Duodenal mucosa (tissue), 2 donors: ENCODE measurements at regions not wholly inside any gene's neighbourhood (a gene's known extent, or its start where the extent isn't known, plus 50 kb on each side); places are given as distances from the start of the nearest gene placed in this dataset.

Experiments
- H3K27ac ChIP-seq: one replicate; pipeline ENCODE4 v1.7.0; 2013; ENCODE audit warnings: low read depth, low read length
- H3K27me3 ChIP-seq, 2 donors: one replicate each; pipeline ENCODE4 v1.7.0; 2013; ENCODE audit warnings: low read length in 2 of 2, control low read depth in 1 of 2; ENCODE audit not compliant: insufficient read depth in 2 of 2, control insufficient read depth in 1 of 2
- H3K36me3 ChIP-seq, 2 donors: one replicate each; pipeline ENCODE4 v1.7.0; 2013; ENCODE audit warnings: low read length in 2 of 2, control low read depth in 1 of 2; ENCODE audit not compliant: insufficient read depth in 2 of 2, control insufficient read depth in 1 of 2
- H3K4me1 ChIP-seq, 2 donors: one replicate each; pipeline ENCODE4 v1.7.0; 2013; ENCODE audit warnings: low read length in 2 of 2, control low read depth in 1 of 2; ENCODE audit not compliant: insufficient read depth in 2 of 2, control insufficient read depth in 1 of 2
- H3K4me3 ChIP-seq, 2 donors: one replicate each; pipeline ENCODE4 v1.7.0; 2013; ENCODE audit warnings: low read length in 2 of 2, low read depth in 1 of 2
- H3K9ac ChIP-seq, 2 donors: one replicate each; pipeline ENCODE4 v1.7.0; 2013; ENCODE audit warnings: low read length in 2 of 2, low read depth in 1 of 2
- H3K9me3 ChIP-seq, 2 donors: one replicate each; pipeline ENCODE4 v1.7.0; 2013; ENCODE audit warnings: low read length in 2 of 2, control low read depth in 1 of 2; ENCODE audit not compliant: control insufficient read depth in 1 of 2

DNA sequence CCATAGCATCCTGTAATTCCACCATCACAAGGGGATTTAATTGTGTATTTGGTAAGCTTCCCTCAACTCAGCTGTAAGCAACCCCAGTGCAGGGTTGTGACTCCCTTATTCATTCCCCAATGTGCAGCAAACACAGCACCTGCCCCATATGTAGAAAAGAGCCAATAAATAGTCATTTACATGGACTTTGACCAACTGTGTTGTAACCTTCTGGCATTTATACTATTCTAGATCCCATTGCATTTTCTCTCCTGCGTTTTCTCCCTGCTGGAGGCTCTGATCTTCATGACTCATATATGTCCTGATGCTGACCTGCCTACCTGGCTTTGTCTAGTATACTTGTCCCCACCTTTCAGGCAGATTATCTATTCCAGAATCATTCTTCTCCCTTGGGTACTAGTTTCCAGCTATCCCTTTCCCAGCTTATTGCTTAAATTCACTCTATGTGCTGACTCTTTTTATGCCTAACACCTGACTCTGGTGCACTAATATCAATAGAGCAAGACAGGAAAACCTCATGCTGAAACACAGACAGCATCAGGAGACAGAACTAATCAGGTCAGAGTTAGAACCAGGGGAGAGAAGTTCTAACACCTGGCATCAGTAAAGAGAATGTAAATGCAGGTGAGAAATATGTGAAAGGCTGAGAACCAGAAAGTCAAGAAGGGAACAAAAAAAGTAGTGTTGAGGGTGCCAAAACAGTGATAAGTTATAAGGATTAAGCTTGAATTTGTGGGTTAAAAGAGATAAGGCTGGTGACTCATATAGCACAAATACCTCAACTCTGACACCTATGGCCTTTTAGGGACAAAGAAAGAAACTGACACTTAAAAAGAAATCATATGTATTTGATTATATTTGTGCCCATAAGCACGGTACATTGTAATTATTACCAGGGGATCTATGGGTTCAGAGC, 402.7 kb downstream of the IPMK start:
- Histone ChIP-seq H3K4me1 (peaks cover 6 to 16% of the 10 kb centered on the region in 2 donors), H3K27me3 (no peaks in the 10 kb centered on the region), H3K36me3 (no peaks in the 10 kb centered on the region), H3K9me3 (no peaks in the 10 kb centered on the region), H3K27ac (no peak overlapping the region), H3K9ac (no peak overlapping the region), H3K4me3 (no peak overlapping the region)

GRCh38 chr10:57849691-57850357, 417.9 kb downstream of the IPMK start:
- Histone ChIP-seq H3K27me3 (no peaks in the 10 kb centered on the region), H3K9ac (no peak overlapping the region), H3K4me1 (no peaks in the 10 kb centered on the region), H3K4me3 (no peak overlapping the region), H3K36me3 (no peaks in the 10 kb centered on the region), H3K9me3 (no peaks in the 10 kb centered on the region), H3K27ac (no peak overlapping the region)

DNA sequence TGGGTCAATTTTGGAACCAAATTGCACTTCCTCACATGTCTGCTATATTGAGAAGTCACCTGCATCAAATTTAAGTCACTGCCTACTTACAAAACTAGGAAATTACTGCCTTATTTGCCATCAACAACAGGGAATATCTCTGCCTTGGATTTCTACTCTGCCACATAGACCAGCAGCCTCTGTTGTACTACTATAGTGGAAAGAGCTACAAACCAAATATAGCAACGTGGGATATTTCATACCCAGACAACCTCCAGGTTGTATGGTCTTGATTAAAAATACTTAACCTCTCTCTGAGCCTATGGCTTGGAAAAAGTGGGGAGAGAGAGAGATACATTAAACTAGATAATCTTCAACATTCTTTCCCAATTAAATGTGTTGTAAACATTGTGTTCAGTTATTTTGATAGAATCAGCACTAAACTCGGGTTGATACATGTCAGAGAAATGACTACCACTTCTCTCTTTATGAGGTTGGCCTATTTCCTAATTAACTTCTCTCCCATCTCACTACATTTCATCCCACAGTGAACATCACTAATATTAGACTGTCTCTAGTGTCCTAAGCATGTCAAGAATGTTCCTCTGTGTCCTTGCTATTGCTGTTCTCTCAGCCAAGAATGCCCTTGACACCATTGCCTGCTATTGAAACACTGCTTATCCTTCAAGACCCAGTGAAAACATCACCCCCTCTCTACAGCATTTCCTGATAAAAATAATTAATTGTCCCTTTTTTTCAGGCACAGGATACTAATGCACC, 421.2 kb downstream of the IPMK start:
- Histone ChIP-seq H3K4me1 (no peaks in the 10 kb centered on the region), H3K27ac (no peak overlapping the region), H3K4me3 (no peak overlapping the region), H3K27me3 (no peaks in the 10 kb centered on the region), H3K36me3 (no peaks in the 10 kb centered on the region), H3K9me3 (no peaks in the 10 kb centered on the region), H3K9ac (no peak overlapping the region)

GRCh38 chr10:57844387-57844998, 423.2 kb downstream of the IPMK start:
- H3K9me3 ChIP-seq, result no peaks in the 10 kb centered on the region
- H3K4me3 ChIP-seq, result no peak overlapping the region
- no peak overlapping the region for H3K9ac ChIP-seq
- H3K27ac ChIP-seq, result no peak overlapping the region
- no peaks in the 10 kb centered on the region for H3K4me1 ChIP-seq
- H3K36me3 ChIP-seq, result no peaks in the 10 kb centered on the region
- no peaks in the 10 kb centered on the region for H3K27me3 ChIP-seq

- no peaks in the 10 kb centered on the region for H3K36me3 ChIP-seq
- H3K4me3 ChIP-seq, result no peak overlapping the region
- no peak overlapping the region for H3K9ac ChIP-seq
- no peaks in the 10 kb centered on the region for H3K9me3 ChIP-seq
- H3K27me3 ChIP-seq, result no peaks in the 10 kb centered on the region
- no peaks in the 10 kb centered on the region for H3K4me1 ChIP-seq
- no peak overlapping the region for H3K27ac ChIP-seq
Observed at GRCh38 chr10:57830877-57831560, 436.7 kb downstream of the IPMK start.

DNA sequence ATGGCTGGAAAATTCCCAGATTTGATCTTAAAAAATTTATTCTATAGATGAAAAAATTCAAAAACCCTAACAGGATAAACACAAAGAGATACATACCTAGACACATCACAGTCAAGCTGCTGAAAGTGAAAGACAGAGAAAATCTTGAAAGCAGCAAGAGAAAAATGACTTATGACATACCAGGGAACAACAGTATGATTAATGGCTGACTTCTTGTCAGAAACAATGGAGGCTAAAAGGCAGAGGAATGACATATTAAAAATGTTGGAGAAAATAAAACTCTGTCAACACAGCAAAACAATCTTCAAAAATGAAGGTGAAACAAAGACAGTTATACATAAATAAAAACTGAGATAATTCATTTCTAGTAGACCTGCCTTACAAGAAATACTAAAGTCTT, 442.7 kb downstream of the IPMK start:
- no peaks in the 10 kb centered on the region for H3K4me1 ChIP-seq
- no peaks in the 10 kb centered on the region for H3K36me3 ChIP-seq
- H3K9me3 ChIP-seq, result no peaks in the 10 kb centered on the region
- no peaks in the 10 kb centered on the region for H3K27me3 ChIP-seq
- no peak overlapping the region for H3K27ac ChIP-seq
- no peak overlapping the region for H3K4me3 ChIP-seq
- H3K9ac ChIP-seq, result no peak overlapping the region

- Histone ChIP-seq H3K9ac (no peak overlapping the region), H3K4me3 (no peak overlapping the region), H3K9me3 (no peaks in the 10 kb centered on the region), H3K4me1 (no peaks in the 10 kb centered on the region), H3K27ac (no peak overlapping the region), H3K36me3 (no peaks in the 10 kb centered on the region), H3K27me3 (no peaks in the 10 kb centered on the region)
Observed at GRCh38 chr10:57823398-57823797, 444.3 kb downstream of the IPMK start.

DNA sequence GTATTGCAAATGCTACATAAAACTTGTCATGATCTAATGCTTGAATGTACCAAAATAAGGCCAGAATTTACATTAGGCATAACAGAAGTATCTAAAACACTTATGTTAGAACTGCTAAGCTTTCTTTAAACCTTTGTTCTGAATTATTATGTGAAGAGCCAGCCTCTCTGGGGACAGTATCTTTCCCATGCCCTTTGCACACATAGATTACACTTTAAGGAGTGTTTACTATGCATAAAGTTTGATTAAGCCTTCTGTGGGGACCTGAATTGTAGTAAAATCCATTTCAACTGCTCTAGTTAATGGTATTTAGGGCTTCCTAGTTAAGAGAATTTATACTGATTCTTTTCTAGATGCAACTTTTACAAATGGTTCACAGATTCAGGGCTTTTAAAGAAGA, 444.7 kb downstream of the IPMK start:
- Histone ChIP-seq H3K36me3 (no peaks in the 10 kb centered on the region), H3K4me3 (no peak overlapping the region), H3K27me3 (no peaks in the 10 kb centered on the region), H3K9me3 (no peaks in the 10 kb centered on the region), H3K4me1 (no peaks in the 10 kb centered on the region), H3K27ac (no peak overlapping the region), H3K9ac (no peak overlapping the region)

- no peaks in the 10 kb centered on the region for H3K9me3 ChIP-seq
- H3K9ac ChIP-seq, result no peak overlapping the region
- H3K27me3 ChIP-seq, result no peaks in the 10 kb centered on the region
- no peak overlapping the region for H3K4me3 ChIP-seq
- H3K27ac ChIP-seq, result no peak overlapping the region
- no peaks in the 10 kb centered on the region for H3K4me1 ChIP-seq
- no peaks in the 10 kb centered on the region for H3K36me3 ChIP-seq
Observed at GRCh38 chr10:57818522-57818921, 449.2 kb downstream of the IPMK start.
